ENCODE measurements at regions not wholly inside any gene's neighbourhood (a gene's known extent, or its start where the extent isn't known, plus 50 kb on each side); places are given as distances from the start of the nearest gene placed in this dataset.
A peak's percentile ranks its signal among the peaks of the same experiment; 100 is the strongest.

- no peak for DNase-seq (ENCODE audit: low spot score)
These were observed 75.1 kb downstream of the LINGO1 start for GRCh38 chr15:77557564-77557963.

- no peak for DNase-seq (ENCODE audit: low spot score)
These were observed 75.6 kb downstream of the LINGO1 start for GRCh38 chr15:77557144-77557543.

GRCh38 chr15:77556622-77557021, 76.1 kb downstream of the LINGO1 start:
- no peak for DNase-seq (ENCODE audit: low spot score)

- DNase-seq (ENCODE audit: low spot score): no peak
These were observed 77.5 kb downstream of the LINGO1 start for GRCh38 chr15:77555232-77555631.

- DNase-seq (ENCODE audit: low spot score): no peak
These were observed 78.2 kb downstream of the LINGO1 start for GRCh38 chr15:77554306-77555080.

GRCh38 chr15:77553695-77554094, 79.0 kb downstream of the LINGO1 start:
- no peak for DNase-seq (ENCODE audit: low spot score)

GRCh38 chr15:77553257-77553656, 79.5 kb downstream of the LINGO1 start:
- DNase-seq (ENCODE audit: low spot score): no peak

- DNase-seq (ENCODE audit: low spot score): no peak
These were observed 80.6 kb downstream of the LINGO1 start for GRCh38 chr15:77552066-77552465.

GRCh38 chr15:77550301-77551251, 82.1 kb downstream of the LINGO1 start:
- no peak for DNase-seq (ENCODE audit: low spot score)

- no peak for DNase-seq (ENCODE audit: low spot score)
These were observed 83.0 kb downstream of the LINGO1 start for GRCh38 chr15:77549576-77550288.

- DNase-seq (ENCODE audit: low spot score): no peak
These were observed 83.8 kb downstream of the LINGO1 start for GRCh38 chr15:77548589-77549557.

- DNase-seq (ENCODE audit: low spot score): no peak
These were observed 84.7 kb downstream of the LINGO1 start for GRCh38 chr15:77547801-77548588.

- DNase-seq (ENCODE audit: low spot score): no peak
These were observed 85.8 kb downstream of the LINGO1 start for GRCh38 chr15:77546870-77547269.

- DNase-seq (ENCODE audit: low spot score): peak; percentile 86
These were observed 86.6 kb downstream of the LINGO1 start for GRCh38 chr15:77546050-77546501.

GRCh38 chr15:77545058-77545457, 87.7 kb downstream of the LINGO1 start:
- no peak for DNase-seq (ENCODE audit: low spot score)

GRCh38 chr15:77544162-77544561, 88.5 kb downstream of the LINGO1 start:
- no peak for DNase-seq (ENCODE audit: low spot score)

GRCh38 chr15:77543159-77543882, 89.4 kb downstream of the LINGO1 start:
- peak; percentile 78 for DNase-seq (ENCODE audit: low spot score)

- peak; percentile 41 for DNase-seq (ENCODE audit: low spot score)
These were observed 90.2 kb downstream of the LINGO1 start for GRCh38 chr15:77542491-77543001.

All from H4 (cell line).